Glomerular visceral epithelial cell (primary cell): ENCODE measurements at regions not wholly inside any gene's neighbourhood (a gene's known extent, or its start where the extent isn't known, plus 50 kb on each side); places are given as distances from the start of the nearest gene placed in this dataset.
A peak's percentile ranks its signal among the peaks of the same experiment; 100 is the strongest.
"Not testable (repeated sequence)": the region's sequence is repeated elsewhere in the genome, so short reads cannot be mapped to it uniquely, and the experiment has no call there.

Experiments used
- DNase-seq: peaks from one replicate; pipeline ENCODE4 v3.0.0-alpha.2; 2016; ENCODE audit errors: extremely low spot score

GRCh38 chr12:46669720-46670119 is 156.1 kb downstream of the SLC38A4 start:
- no peak for DNase-seq

DNA sequence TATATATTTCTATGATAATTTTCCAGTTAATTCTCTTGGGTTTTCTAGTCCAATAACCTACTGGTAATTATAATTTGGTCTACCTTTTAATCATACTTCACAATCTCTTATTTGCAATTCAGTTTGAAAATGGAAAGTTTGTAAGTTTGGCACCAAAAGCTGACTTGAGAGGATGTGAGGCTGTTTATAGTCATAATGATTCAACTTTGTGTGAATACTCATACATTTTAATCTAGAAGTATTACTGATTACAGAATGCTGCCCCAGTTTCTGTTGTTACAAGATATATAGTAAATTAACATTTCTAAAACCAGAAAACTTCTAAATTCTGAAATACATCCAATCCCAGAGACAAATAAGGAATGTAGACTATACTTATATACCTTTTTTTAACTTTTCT is 158.2 kb downstream of the SLC38A4 start:
- DNase-seq, result no peak

- peak; percentile 67 for DNase-seq
These were observed 161.0 kb downstream of the SLC38A4 start for GRCh38 chr12:46664761-46665287.

DNA sequence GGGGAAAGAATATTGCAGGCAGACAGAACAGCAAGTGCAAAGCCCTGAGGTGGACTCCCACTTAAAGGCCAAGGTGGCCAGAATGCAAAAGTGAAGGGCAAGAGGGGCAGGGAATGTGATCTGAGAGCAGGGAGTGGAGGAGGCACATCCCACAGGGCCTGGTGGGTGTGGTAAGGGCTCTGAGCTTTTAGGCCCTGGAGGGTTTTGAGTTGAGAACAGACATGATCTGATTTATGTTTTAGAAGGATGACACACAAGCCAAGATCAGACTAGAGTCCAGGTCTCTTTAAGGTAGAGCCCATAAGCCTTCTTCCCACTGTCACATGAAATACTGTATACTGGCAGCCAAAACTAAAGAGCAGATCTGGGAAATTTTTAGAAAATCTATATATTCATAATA is 162.5 kb downstream of the SLC38A4 start:
- DNase-seq, result no peak

GRCh38 chr12:46661110-46661845 is 164.5 kb downstream of the SLC38A4 start:
- peak; percentile 60 for DNase-seq

DNA sequence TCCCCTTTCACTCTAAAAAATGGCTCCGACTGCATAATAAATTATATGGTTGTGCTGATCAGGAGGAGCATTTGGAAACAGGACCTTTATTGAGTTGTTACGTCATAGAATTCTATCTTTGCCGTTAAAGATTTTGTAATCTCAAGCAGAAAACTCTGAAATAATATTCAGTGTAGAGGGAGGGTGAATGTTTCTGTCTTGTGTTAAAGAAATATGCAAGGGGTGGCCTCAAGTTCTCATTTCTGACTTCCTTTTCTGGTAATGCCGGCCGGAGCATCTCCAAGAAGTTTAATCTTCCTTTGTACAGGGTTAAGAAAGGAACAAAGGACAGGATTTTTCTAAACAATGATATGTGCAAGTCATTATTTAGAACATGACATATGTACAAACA is 165.1 kb downstream of the SLC38A4 start:
- DNase-seq, result no peak

DNA sequence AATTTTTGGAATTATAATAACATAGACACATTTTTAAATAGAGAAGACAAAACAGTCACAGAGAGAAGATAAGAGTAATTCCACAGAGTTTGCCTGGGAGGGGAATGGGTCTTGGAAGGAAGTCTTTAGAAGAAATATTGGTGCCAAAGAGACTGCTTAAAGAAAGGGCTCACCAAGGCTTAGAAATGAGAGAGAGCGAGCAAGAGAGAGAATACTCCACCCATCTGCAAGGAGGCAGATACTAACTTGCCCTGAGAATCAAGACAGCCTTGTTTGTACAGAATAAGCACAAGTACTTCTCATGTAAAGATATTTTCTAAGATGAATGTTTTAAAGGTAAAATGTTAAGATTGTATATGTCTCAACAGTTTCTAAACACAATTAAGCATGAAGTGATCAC is 165.5 kb downstream of the SLC38A4 start:
- no peak for DNase-seq

GRCh38 chr12:46659824-46660223 is 166.0 kb downstream of the SLC38A4 start:
- no peak for DNase-seq

DNA sequence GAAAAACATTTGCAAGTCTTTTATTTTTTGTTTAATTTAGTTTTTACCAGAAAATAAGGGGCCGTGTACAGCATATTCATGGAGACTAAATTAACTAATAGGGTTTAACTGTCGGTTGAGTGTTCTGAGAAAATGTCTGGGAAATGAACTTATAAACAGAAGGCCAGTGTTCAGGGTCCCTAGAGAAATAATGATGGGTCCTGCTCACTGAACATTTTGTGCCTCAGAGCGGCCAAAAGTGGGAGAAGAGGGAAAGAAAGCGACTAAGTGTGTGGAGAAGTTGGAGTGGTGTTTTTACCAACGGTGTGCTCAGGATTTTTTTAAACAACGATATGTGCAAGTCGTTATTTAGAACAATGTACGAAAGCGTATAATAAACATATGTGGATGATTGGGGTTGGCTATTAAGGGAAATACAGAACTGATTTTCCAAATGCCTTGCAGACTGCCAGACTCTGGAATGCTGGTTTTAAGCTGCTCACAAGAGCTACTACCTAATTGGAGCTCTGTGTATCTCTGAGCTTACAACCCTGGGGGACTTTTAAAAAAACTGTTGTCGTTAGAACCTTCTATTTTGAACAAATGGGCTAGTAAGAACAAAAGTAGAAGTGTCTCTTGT is 166.7 kb downstream of the SLC38A4 start:
- DNase-seq, result no peak

- no peak for DNase-seq
These were observed 168.1 kb downstream of the SLC38A4 start for GRCh38 chr12:46657453-46658411.

GRCh38 chr12:46655984-46656383 is 169.8 kb downstream of the SLC38A4 start:
- DNase-seq, result not testable (repeated sequence)

GRCh38 chr12:46653311-46653710 is 172.5 kb downstream of the SLC38A4 start:
- no peak for DNase-seq

DNA sequence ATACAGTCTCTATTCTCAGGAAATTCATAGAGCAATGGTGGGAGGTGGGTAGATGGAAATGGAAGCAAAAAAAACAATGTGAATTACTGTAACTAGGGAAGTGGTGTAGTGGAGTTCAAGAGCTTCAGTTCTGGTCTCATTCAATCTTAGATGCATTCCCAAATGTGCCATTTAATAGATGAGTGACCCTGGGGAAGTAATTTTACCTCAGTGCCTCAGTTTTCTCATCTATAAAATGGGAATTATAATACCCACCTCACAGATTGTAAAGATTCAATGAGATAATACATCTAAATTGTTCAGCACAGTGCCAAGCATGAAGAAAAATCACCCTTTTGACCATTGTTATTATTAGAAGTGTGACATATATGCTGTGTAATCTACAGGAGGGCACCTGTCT is 173.1 kb downstream of the SLC38A4 start:
- DNase-seq, result no peak

DNA sequence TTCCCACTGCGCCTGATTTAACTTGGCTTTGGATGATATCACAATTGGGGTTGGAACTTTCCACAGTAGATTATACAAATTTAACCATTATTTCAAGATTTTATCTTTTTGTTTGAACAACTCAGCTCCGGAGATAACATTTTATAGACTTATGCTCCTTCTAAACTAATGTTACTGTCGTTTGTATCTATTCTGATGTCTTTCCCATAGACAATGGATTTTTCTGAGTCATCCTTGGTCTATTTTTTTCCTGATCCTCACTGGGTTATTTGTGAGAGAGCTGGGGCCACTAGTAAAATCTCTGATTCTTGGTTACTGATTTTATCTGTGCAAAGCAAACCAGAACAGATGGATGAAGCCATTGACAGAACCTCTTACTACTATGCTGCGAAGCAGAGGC is 175.1 kb downstream of the SLC38A4 start:
- DNase-seq, result no peak

DNA sequence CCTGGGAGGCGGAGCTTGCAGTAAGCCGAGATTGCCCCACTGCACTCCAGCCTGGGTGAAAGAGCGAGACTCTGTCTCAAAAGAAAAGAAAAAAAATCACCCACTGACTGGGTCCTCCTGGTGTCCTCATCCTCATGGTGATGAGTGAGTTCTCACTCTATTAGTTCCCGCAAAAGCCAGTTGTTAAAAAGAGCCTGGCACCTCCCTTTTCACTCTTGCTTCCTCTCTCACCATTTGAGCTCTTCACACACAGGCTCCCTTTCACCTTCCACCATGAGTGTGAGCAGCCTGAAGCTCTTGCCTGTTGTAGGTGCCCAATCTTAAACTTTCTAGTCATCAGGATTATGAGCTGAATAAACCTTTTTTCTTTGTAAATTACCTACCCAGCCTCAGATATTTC is 176.4 kb downstream of the SLC38A4 start:
- no peak for DNase-seq

GRCh38 chr12:46647034-46647433 is 178.8 kb downstream of the SLC38A4 start:
- no peak for DNase-seq

- DNase-seq, result not testable (repeated sequence)
These were observed 184.1 kb downstream of the SLC38A4 start for GRCh38 chr12:46641649-46642048.

GRCh38 chr12:46635818-46636217 is 190.0 kb downstream of the SLC38A4 start:
- DNase-seq, result no peak

DNA sequence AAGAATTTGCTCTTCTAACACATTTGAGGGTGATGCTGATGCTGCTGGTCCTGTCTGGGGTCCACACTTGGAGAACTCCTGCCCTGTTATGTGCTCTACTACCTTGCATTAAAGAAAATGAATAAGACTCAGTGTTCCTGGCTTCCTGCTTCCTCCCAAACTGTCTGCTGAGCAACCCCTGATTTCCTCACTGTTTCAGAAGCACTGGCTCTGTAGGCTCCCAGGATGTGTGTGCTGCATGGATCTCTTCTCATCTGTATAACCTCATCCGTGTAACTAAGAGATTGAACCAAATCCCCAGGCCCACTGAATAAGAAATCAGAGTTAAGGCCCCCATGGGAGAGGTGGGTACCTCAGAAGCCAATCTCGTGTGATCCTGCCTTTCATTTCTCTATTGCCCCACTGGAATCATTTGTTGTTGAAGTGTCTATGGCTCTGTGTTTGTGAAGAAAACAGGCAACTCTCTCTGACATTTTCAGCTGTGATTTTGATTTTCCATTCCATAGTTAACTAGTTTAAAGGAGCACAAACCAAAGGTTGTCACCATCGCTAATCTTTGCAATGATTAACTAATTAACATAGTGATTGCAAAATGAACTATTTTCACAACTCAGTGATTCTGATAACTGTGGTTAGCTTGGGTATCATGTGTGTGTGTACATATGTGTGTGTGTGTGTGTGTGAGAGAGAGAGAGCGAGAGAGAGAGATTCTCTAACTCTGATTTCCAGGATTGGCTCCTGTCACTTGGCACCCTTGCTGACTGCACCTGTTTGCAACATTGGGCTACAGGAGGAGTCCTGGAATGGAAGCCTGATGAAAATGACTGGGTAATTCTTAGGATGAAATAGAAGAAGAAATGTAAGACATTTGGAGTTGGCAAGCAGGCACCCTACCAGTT is 196.2 kb downstream of the SLC38A4 start:
- DNase-seq, result peak; percentile 37

DNA sequence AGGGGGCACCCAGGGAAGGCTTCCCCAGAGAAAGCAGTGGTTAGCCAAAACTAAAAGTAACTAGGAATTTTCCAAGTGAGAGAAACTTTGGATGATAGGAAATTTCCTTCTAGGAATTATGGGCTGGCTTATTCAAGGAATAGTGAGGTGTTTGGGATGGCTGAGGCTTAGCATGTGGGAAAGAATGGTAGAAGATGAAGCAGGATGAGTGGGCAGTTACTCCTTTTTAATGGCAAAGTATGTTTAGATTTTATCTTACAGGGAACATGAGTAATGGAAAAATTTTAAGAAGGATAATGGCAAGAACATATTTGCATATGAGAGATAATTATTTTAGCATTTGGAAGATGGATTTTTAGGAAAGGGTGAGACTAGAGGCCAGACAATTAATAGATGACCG is 197.6 kb downstream of the SLC38A4 start:
- DNase-seq, result no peak

DNA sequence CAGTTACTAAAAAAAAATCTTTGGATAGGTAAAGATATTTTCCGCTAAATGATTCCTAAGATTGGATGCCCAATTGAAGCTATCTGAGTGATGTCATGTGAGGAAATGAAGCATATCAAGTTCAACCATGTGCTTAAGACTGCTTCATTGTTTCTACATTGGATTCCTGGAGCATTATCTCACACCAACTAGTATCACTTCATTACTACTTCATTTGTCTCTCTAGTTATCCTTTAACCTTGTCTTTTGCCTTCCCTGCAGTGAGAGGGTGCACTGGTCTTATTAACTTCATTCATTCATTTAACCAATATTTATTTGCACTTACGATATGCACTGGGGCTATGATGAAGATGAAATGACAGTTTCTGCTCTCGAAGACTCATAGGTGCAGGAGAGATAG is 198.1 kb downstream of the SLC38A4 start:
- peak; percentile 72 for DNase-seq
